Activated CD8-positive, alpha-beta T cell treated with anti-CD3 and anti-CD28 coated beads for 36 hours (primary cell): ENCODE measurements at regions not wholly inside any gene's neighbourhood (a gene's known extent, or its start where the extent isn't known, plus 50 kb on each side); places are given as distances from the start of the nearest gene placed in this dataset.

Experiments used
- ATAC-seq: fragments of 200-7000 bp; cut with Tn5 transposase; one replicate; pipeline ENCODE4 v1.10.0; 2021; ENCODE audit warnings: mild to moderate bottlenecking, moderate library complexity
- CTCF ChIA-PET: fragments of 350-600 bp; sonication (Branson Sonifier 250); formaldehyde crosslinking; loops from one replicate; lab custom pipeline; 2021; ENCODE audit warnings: antibody characterized with exemption; lab: Charles Lee
- POLR2A ChIA-PET: fragments of 350-600 bp; sonication (Branson Sonifier 250); formaldehyde crosslinking; loops from one replicate; lab custom pipeline; 2021; ENCODE audit warnings: antibody characterized with exemption; lab: Charles Lee
- DNase-seq: peaks from one replicate; pipeline ENCODE4 v3.0.0-alpha.2; 2020
- H3K27ac Mint-ChIP-seq: one replicate; pipeline ENCODE4 v1.8.0; 2021; ENCODE audit warnings: mild to moderate bottlenecking, mixed read lengths
- H3K27me3 Mint-ChIP-seq: one replicate; pipeline ENCODE4 v1.8.0; 2021; ENCODE audit warnings: mixed read lengths
- H3K36me3 Mint-ChIP-seq: one replicate; pipeline ENCODE4 v1.8.0; 2021; ENCODE audit warnings: low read depth, mixed read lengths
- H3K4me1 Mint-ChIP-seq: one replicate; pipeline ENCODE4 v1.8.0; 2021; ENCODE audit warnings: low read depth, mixed read lengths
- H3K4me3 Mint-ChIP-seq: one replicate; pipeline ENCODE4 v1.8.0; 2021; ENCODE audit warnings: mild to moderate bottlenecking, moderate library complexity, mixed read lengths
- H3K9me3 Mint-ChIP-seq: one replicate; pipeline ENCODE4 v1.8.0; 2021; ENCODE audit warnings: mixed read lengths
- CTCF ChIP-seq: fragments of 200-600 bp; IDR thresholded peaks from one replicate; pipeline ENCODE4 v1.8.0; 2022; ENCODE audit warnings: antibody characterized with exemption, mild to moderate bottlenecking
- intact Hi-C: fragments of 100-400 bp; cut with micrococcal nuclease; formaldehyde crosslinking; loops from one replicate; pipeline ENCODE4 v1.10.0; 2022

- no peak overlapping the region for H3K27ac Mint-ChIP-seq
- no peak for TF ChIP-seq CTCF
- H3K4me1 Mint-ChIP-seq, result no peaks in the 10 kb centered on the region
- H3K27me3 Mint-ChIP-seq, result peaks cover 7% of the 10 kb centered on the region
- DNase-seq, result no peak
- no peak overlapping the region for H3K4me3 Mint-ChIP-seq
- intact Hi-C loops, result no loop called here
- ATAC-seq, result no peak
- CTCF ChIA-PET, result interaction anchor here (0.6 kb wide), 1 partner anchor 125 kb away, joined by 3 read pairs; no protein-coding TSS in a partner anchor
- H3K36me3 Mint-ChIP-seq, result no peaks in the 10 kb centered on the region
- H3K9me3 Mint-ChIP-seq, result no peaks in the 10 kb centered on the region
- POLR2A ChIA-PET, result no interaction called here
These were observed 175.9 kb downstream of the ENC1 start for GRCh38 chr5:74464512-74465209.

GRCh38 chr5:74462356-74462755 lies 178.2 kb downstream of the ENC1 start:
- TF ChIP-seq CTCF, result no peak
- CTCF ChIA-PET, result interaction anchor here (0.9 kb wide), 1 partner anchor 187 kb away, joined by 3 read pairs; no protein-coding TSS in a partner anchor

GRCh38 chr5:74461251-74461650 lies 179.3 kb downstream of the ENC1 start:
- H3K4me3 Mint-ChIP-seq, result no peak overlapping the region
- no peaks in the 10 kb centered on the region for H3K36me3 Mint-ChIP-seq
- no peak for ATAC-seq
- no peaks in the 10 kb centered on the region for H3K4me1 Mint-ChIP-seq
- intact Hi-C loops, result no loop called here
- no peak overlapping the region for H3K27ac Mint-ChIP-seq
- ChIA-PET POLR2A (no interaction called here), CTCF (interaction anchor here (0.9 kb wide), 1 partner anchor 188 kb away, joined by 3 read pairs; no protein-coding TSS in a partner anchor)
- H3K27me3 Mint-ChIP-seq, result peaks cover 9% of the 10 kb centered on the region
- no peaks in the 10 kb centered on the region for H3K9me3 Mint-ChIP-seq
- no peak for DNase-seq
- TF ChIP-seq CTCF, result no peak

More at GRCh38 chr5:74462356-74462755, 178.2 kb downstream of the ENC1 start:
- ATAC-seq (no peak), DNase-seq (no peak)
- Mint-ChIP-seq H3K36me3 (no peaks in the 10 kb centered on the region), H3K4me1 (no peaks in the 10 kb centered on the region), H3K27ac (no peak overlapping the region), H3K27me3 (peaks cover 9% of the 10 kb centered on the region), H3K9me3 (no peaks in the 10 kb centered on the region), H3K4me3 (no peak overlapping the region)
- intact Hi-C loops, result no loop called here
- POLR2A ChIA-PET, result no interaction called here

- Mint-ChIP-seq H3K9me3 (no peaks in the 10 kb centered on the region), H3K27me3 (peaks cover 6% of the 10 kb centered on the region), H3K36me3 (no peaks in the 10 kb centered on the region), H3K4me3 (no peak overlapping the region), H3K27ac (no peak overlapping the region), H3K4me1 (no peaks in the 10 kb centered on the region)
- no peak for DNase-seq
- intact Hi-C loops, result no loop called here
- no peak for TF ChIP-seq CTCF
- ChIA-PET CTCF (no interaction called here), POLR2A (no interaction called here)
- ATAC-seq, result no peak
These were observed 179.8 kb downstream of the ENC1 start for GRCh38 chr5:74460694-74461093.

GRCh38 chr5:74459984-74460383 lies 180.5 kb downstream of the ENC1 start:
- no peak overlapping the region for H3K27ac Mint-ChIP-seq
- H3K9me3 Mint-ChIP-seq, result no peaks in the 10 kb centered on the region

More at GRCh38 chr5:74459984-74460383, 180.5 kb downstream of the ENC1 start:
- no peak for DNase-seq
- no peaks in the 10 kb centered on the region for H3K4me1 Mint-ChIP-seq
- no peaks in the 10 kb centered on the region for H3K36me3 Mint-ChIP-seq
- H3K4me3 Mint-ChIP-seq, result no peak overlapping the region
- ATAC-seq, result no peak
- H3K27me3 Mint-ChIP-seq, result peaks cover 6% of the 10 kb centered on the region
- ChIA-PET POLR2A (no interaction called here), CTCF (no interaction called here)
- intact Hi-C loops, result no loop called here
- TF ChIP-seq CTCF, result no peak
